Endothelial cell (in vitro differentiated cells): ENCODE measurements at regions not wholly inside any gene's neighbourhood (a gene's known extent, or its start where the extent isn't known, plus 50 kb on each side); places are given as distances from the start of the nearest gene placed in this dataset.

Experiments used
- DNase-seq: peaks from one replicate; pipeline ENCODE4 v3.0.0; 2021; ENCODE audit warnings: low spot score
- H3K27ac Mint-ChIP-seq: one replicate; pipeline ENCODE4 v1.8.0; 2021; ENCODE audit warnings: mixed read lengths, inconsistent platforms; ENCODE audit not compliant: unreplicated experiment
- H3K27me3 Mint-ChIP-seq: one replicate; pipeline ENCODE4 v1.8.0; 2021; ENCODE audit warnings: mild to moderate bottlenecking, moderate library complexity, mixed read lengths, inconsistent platforms; ENCODE audit not compliant: unreplicated experiment
- H3K36me3 Mint-ChIP-seq: one replicate; pipeline ENCODE4 v1.8.0; 2021; ENCODE audit warnings: mild to moderate bottlenecking, low read depth, mixed read lengths, inconsistent platforms; ENCODE audit not compliant: unreplicated experiment
- H3K4me1 Mint-ChIP-seq: one replicate; pipeline ENCODE4 v1.8.0; 2021; ENCODE audit warnings: mild to moderate bottlenecking, mixed read lengths, inconsistent platforms; ENCODE audit not compliant: unreplicated experiment
- H3K4me3 Mint-ChIP-seq: one replicate; pipeline ENCODE4 v1.8.0; 2021; ENCODE audit warnings: mild to moderate bottlenecking, mixed read lengths, inconsistent platforms; ENCODE audit not compliant: unreplicated experiment
- H3K9me3 Mint-ChIP-seq: one replicate; pipeline ENCODE4 v1.8.0; 2021; ENCODE audit warnings: mixed read lengths, inconsistent platforms; ENCODE audit not compliant: unreplicated experiment
- TF ChIP-seq, protein P1 (sequence below): fragments of 200-600 bp; sonication (generic); IDR thresholded peaks from one replicate; pipeline ENCODE4 v1.5.0; 2021; ENCODE audit warnings: antibody characterized with exemption; ENCODE audit not compliant: unreplicated experiment

GRCh38 chr5:29697278-29697677 lies 1496.2 kb upstream of the CDH6 start:
- H3K27me3 Mint-ChIP-seq: no peaks in the 10 kb centered on the region
- no peak overlapping the region for H3K4me3 Mint-ChIP-seq
- TF ChIP-seq, protein P1, sequence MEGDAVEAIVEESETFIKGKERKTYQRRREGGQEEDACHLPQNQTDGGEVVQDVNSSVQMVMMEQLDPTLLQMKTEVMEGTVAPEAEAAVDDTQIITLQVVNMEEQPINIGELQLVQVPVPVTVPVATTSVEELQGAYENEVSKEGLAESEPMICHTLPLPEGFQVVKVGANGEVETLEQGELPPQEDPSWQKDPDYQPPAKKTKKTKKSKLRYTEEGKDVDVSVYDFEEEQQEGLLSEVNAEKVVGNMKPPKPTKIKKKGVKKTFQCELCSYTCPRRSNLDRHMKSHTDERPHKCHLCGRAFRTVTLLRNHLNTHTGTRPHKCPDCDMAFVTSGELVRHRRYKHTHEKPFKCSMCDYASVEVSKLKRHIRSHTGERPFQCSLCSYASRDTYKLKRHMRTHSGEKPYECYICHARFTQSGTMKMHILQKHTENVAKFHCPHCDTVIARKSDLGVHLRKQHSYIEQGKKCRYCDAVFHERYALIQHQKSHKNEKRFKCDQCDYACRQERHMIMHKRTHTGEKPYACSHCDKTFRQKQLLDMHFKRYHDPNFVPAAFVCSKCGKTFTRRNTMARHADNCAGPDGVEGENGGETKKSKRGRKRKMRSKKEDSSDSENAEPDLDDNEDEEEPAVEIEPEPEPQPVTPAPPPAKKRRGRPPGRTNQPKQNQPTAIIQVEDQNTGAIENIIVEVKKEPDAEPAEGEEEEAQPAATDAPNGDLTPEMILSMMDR: no peak
- H3K27ac Mint-ChIP-seq: no peak overlapping the region
- H3K4me1 Mint-ChIP-seq: no peaks in the 10 kb centered on the region
- no peaks in the 10 kb centered on the region for H3K36me3 Mint-ChIP-seq
- H3K9me3 Mint-ChIP-seq: no peaks in the 10 kb centered on the region
- no peak for DNase-seq

DNA sequence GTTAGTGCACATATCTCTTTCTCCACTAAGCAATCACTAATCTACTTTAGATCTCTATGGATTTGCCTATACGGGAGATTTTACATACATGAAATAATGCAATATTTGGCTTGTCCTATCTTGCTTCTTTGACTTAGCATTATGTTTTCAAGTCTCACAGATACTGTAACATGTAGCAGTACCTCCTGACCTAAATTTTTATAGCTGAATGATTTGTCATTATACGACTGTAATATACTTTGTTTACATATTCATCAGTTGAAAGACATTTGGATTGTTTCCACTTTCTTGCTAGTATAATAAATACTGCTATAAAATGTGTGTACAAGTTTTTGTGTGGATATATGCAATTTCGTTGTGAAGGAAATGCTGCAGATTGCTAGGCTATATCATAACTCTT lies 1520.8 kb upstream of the CDH6 start:
- peaks cover 2% of the 10 kb centered on the region for H3K27me3 Mint-ChIP-seq
- H3K36me3 Mint-ChIP-seq: peaks cover 5% of the 10 kb centered on the region
- TF ChIP-seq, protein P1: no peak
- no peak overlapping the region for H3K27ac Mint-ChIP-seq
- H3K9me3 Mint-ChIP-seq: peaks cover 7% of the 10 kb centered on the region
- no peak overlapping the region for H3K4me3 Mint-ChIP-seq
- no peak for DNase-seq
- H3K4me1 Mint-ChIP-seq: no peaks in the 10 kb centered on the region

- no peak overlapping the region for H3K4me3 Mint-ChIP-seq
- H3K4me1 Mint-ChIP-seq: no peaks in the 10 kb centered on the region
- H3K27ac Mint-ChIP-seq: no peak overlapping the region
- DNase-seq: no peak
- no peaks in the 10 kb centered on the region for H3K27me3 Mint-ChIP-seq
- H3K36me3 Mint-ChIP-seq: no peaks in the 10 kb centered on the region
- TF ChIP-seq, protein P1: no peak
- no peaks in the 10 kb centered on the region for H3K9me3 Mint-ChIP-seq
Measured at GRCh38 chr5:29662876-29663275, 1530.6 kb upstream of the CDH6 start.

- no peak overlapping the region for H3K27ac Mint-ChIP-seq
- H3K4me1 Mint-ChIP-seq: no peaks in the 10 kb centered on the region
- H3K4me3 Mint-ChIP-seq: no peak overlapping the region
- no peaks in the 10 kb centered on the region for H3K27me3 Mint-ChIP-seq
- no peaks in the 10 kb centered on the region for H3K9me3 Mint-ChIP-seq
- TF ChIP-seq, protein P1: no peak
- no peak for DNase-seq
- H3K36me3 Mint-ChIP-seq: no peaks in the 10 kb centered on the region
Measured at GRCh38 chr5:29654954-29655353, 1538.5 kb upstream of the CDH6 start.

- Mint-ChIP-seq H3K27ac (no peak overlapping the region), H3K9me3 (no peaks in the 10 kb centered on the region), H3K36me3 (no peaks in the 10 kb centered on the region), H3K27me3 (no peaks in the 10 kb centered on the region), H3K4me3 (no peak overlapping the region), H3K4me1 (no peaks in the 10 kb centered on the region)
- DNase-seq: no peak
- TF ChIP-seq, protein P1: no peak
Measured at GRCh38 chr5:29649321-29649720, 1544.2 kb upstream of the CDH6 start.
